IMR-90 (cell line): ENCODE measurements at regions not wholly inside any gene's neighbourhood (a gene's known extent, or its start where the extent isn't known, plus 50 kb on each side); places are given as distances from the start of the nearest gene placed in this dataset.

Experiments used
- ATAC-seq: fragments of 200-7000 bp; cut with Tn5 transposase; 2 replicates; pipeline ENCODE4 v1.9.1; 2020; ENCODE audit warnings: low read depth, mild to moderate bottlenecking, moderate library complexity
- BruUV-seq: library from RNA; stranded (reverse); fragments of 400-500 nt; replicated peaks from 2 replicates; lab custom pipeline; 2021; lab: Mats Ljungman, UMichigan
- CTCF ChIA-PET: fragments of 300-600 bp; formaldehyde crosslinking; extraction: SDS; loops from one replicate; lab custom pipeline; 2021; ENCODE audit warnings: antibody characterized with exemption; lab: Yijun Ruan, JAX
- POLR2A ChIA-PET: fragments of 300-600 bp; sonication (Branson Sonifier 250); formaldehyde crosslinking; loops from one replicate; lab custom pipeline; 2022; ENCODE audit warnings: antibody characterized with exemption; ENCODE audit not compliant: unreplicated experiment; lab: Charles Lee
- DNase-seq: peaks from one replicate; pipeline ENCODE4 v3.0.0; 2013
- H2AFZ ChIP-seq: replicated peaks from 2 replicates; pipeline ENCODE3; 2013; ENCODE audit warnings: low read length, mild to moderate bottlenecking; ENCODE audit not compliant: poor library complexity
- H2AK5ac ChIP-seq: 2 replicates; pipeline ENCODE4 v1.6.1; 2013; ENCODE audit warnings: low read depth, low read length, inconsistent platforms
- H2AK9ac ChIP-seq: replicated peaks from 2 replicates; pipeline ENCODE3; 2013; ENCODE audit warnings: mild to moderate bottlenecking, low read depth, low read length, moderate library complexity; ENCODE audit not compliant: poor library complexity
- H2BK120ac ChIP-seq: 2 replicates; pipeline ENCODE4 v1.6.1; 2013; ENCODE audit warnings: low read depth, low read length, inconsistent platforms
- H2BK15ac ChIP-seq: 3 replicates; pipeline ENCODE4 v1.6.1; 2013; ENCODE audit warnings: low read depth, low read length, inconsistent platforms
- H2BK20ac ChIP-seq: 2 replicates; pipeline ENCODE4 v1.6.1; 2013; ENCODE audit warnings: low read depth, mild to moderate bottlenecking, inconsistent platforms, low read length, moderate library complexity
- H2BK5ac ChIP-seq: 2 replicates; pipeline ENCODE4 v1.6.1; 2013; ENCODE audit warnings: mild to moderate bottlenecking, low read depth, low read length, inconsistent platforms; ENCODE audit not compliant: poor library complexity, severe bottlenecking
- H3K14ac ChIP-seq: replicated peaks from 2 replicates; pipeline ENCODE4 v1.6.1; 2013; ENCODE audit warnings: low read depth, low read length, inconsistent platforms
- H3K18ac ChIP-seq: 2 replicates; pipeline ENCODE4 v1.6.1; 2013; ENCODE audit warnings: low read depth, low read length, control low read depth
- H3K23ac ChIP-seq: 2 replicates; pipeline ENCODE4 v1.6.1; 2013; ENCODE audit warnings: low read depth, low read length, inconsistent platforms
- H3K27ac ChIP-seq: 2 replicates; pipeline ENCODE4 v1.5.1; 2013; ENCODE audit warnings: mild to moderate bottlenecking, control low read depth, low read length; ENCODE audit not compliant: insufficient read depth
- H3K27me3 ChIP-seq: 2 replicates; pipeline ENCODE4 v1.6.1; 2013; ENCODE audit warnings: low read length; ENCODE audit not compliant: control insufficient read depth, insufficient read depth
- H3K36me3 ChIP-seq: 2 replicates; pipeline ENCODE4 v1.6.1; 2013; ENCODE audit warnings: low read length, mixed read lengths; ENCODE audit not compliant: control insufficient read depth, insufficient read depth
- H3K4ac ChIP-seq: 2 replicates; pipeline ENCODE4 v1.6.1; 2013; ENCODE audit warnings: low read depth, low read length, inconsistent platforms
- H3K4me1 ChIP-seq: 2 replicates; pipeline ENCODE4 v1.6.1; 2013; ENCODE audit warnings: low read length, mixed read lengths; ENCODE audit not compliant: control insufficient read depth, insufficient read depth
- H3K4me2 ChIP-seq: 2 replicates; pipeline ENCODE4 v1.6.1; 2013; ENCODE audit warnings: low read depth, mild to moderate bottlenecking, control low read depth, low read length, moderate library complexity
- H3K4me3 ChIP-seq: 2 replicates; pipeline ENCODE4 v1.5.1; 2013; ENCODE audit warnings: low read depth, mild to moderate bottlenecking, control low read depth, low read length, moderate library complexity; ENCODE audit not compliant: insufficient read depth
- H3K56ac ChIP-seq: 2 replicates; pipeline ENCODE4 v1.6.1; 2013; ENCODE audit warnings: low read length, inconsistent platforms; ENCODE audit not compliant: insufficient read depth; ENCODE audit errors: extremely low read depth
- H3K79me1 ChIP-seq, 2 experiments: 2 replicates each; pipeline ENCODE4 v1.6.1; 2013; ENCODE audit warnings: low read length in 2 of 2, inconsistent platforms in 1 of 2, low read depth in 1 of 2
- H3K9ac ChIP-seq: 2 replicates; pipeline ENCODE4 v1.6.1; 2013; ENCODE audit warnings: low read depth, low read length, control low read depth
- H3K9me1 ChIP-seq: 2 replicates; pipeline ENCODE4 v1.6.1; 2013; ENCODE audit warnings: low read length, inconsistent platforms; ENCODE audit not compliant: insufficient read depth
- H3K9me3 ChIP-seq: 2 replicates; pipeline ENCODE4 v1.6.1; 2013; ENCODE audit warnings: low read length; ENCODE audit not compliant: control insufficient read depth, insufficient read depth
- H4K20me1 ChIP-seq: 2 replicates; pipeline ENCODE4 v1.6.1; 2013; ENCODE audit warnings: low read length, inconsistent platforms; ENCODE audit not compliant: insufficient read depth
- H4K5ac ChIP-seq: 2 replicates; pipeline ENCODE4 v1.6.1; 2013; ENCODE audit warnings: mild to moderate bottlenecking, low read depth, low read length, control low read depth
- H4K8ac ChIP-seq, 2 experiments: 2 replicates each; pipeline ENCODE4 v1.6.1; 2013; ENCODE audit warnings: low read depth in 2 of 2, low read length in 2 of 2, control low read depth in 1 of 2, inconsistent platforms in 1 of 2
- H4K91ac ChIP-seq: 2 replicates; pipeline ENCODE4 v1.6.1; 2013; ENCODE audit warnings: low read depth, low read length, inconsistent platforms; ENCODE audit not compliant: insufficient read depth
- BHLHE40 ChIP-seq: fragments of 150-350 bp; IDR thresholded peaks from 2 replicates; pipeline ENCODE4 v1.6.1; 2016; ENCODE audit warnings: mild to moderate bottlenecking, low read depth, low read length
- CEBPB ChIP-seq: IDR thresholded peaks from 2 replicates; pipeline ENCODE4 v1.6.1; 2012; ENCODE audit warnings: low read depth, low read length, improper control_type of control experiment
- CHD1 ChIP-seq: IDR thresholded peaks from 2 replicates; pipeline ENCODE4 v1.6.1; 2012; ENCODE audit warnings: low read depth, low read length, improper control_type of control experiment
- FOS ChIP-seq: fragments of 150-350 bp; IDR thresholded peaks from 2 replicates; pipeline ENCODE4 v1.6.1; 2016; ENCODE audit warnings: low read depth, low read length
- MAFK ChIP-seq: IDR thresholded peaks from 2 replicates; pipeline ENCODE4 v1.6.1; 2012; ENCODE audit warnings: low read depth, low read length, improper control_type of control experiment
- MAZ ChIP-seq: IDR thresholded peaks from 2 replicates; pipeline ENCODE4 v1.6.1; 2012; ENCODE audit warnings: low read depth, mild to moderate bottlenecking, low read length, improper control_type of control experiment, moderate library complexity, borderline replicate concordance
- MXI1 ChIP-seq: IDR thresholded peaks from 2 replicates; pipeline ENCODE4 v1.6.1; 2012; ENCODE audit warnings: low read depth, mild to moderate bottlenecking, low read length, moderate library complexity, borderline replicate concordance
- NFE2L2 ChIP-seq: fragments of 150-350 bp; IDR thresholded peaks from 2 replicates; pipeline ENCODE4 v1.6.1; 2016; ENCODE audit warnings: low read depth, mild to moderate bottlenecking, low read length
- POLR2A ChIP-seq: IDR thresholded peaks from 2 replicates; pipeline ENCODE4 v1.6.1; 2012; ENCODE audit warnings: mild to moderate bottlenecking, low read depth, low read length
- RAD21 ChIP-seq: IDR thresholded peaks from 2 replicates; pipeline ENCODE4 v1.6.1; 2012; ENCODE audit warnings: low read length, improper control_type of control experiment
- RCOR1 ChIP-seq: IDR thresholded peaks from 2 replicates; pipeline ENCODE4 v1.6.1; 2012; ENCODE audit warnings: mild to moderate bottlenecking, low read length, improper control_type of control experiment; ENCODE audit not compliant: insufficient replicate concordance
- RFX5 ChIP-seq: IDR thresholded peaks from 2 replicates; pipeline ENCODE4 v1.8.0; 2012; ENCODE audit warnings: low read depth, mild to moderate bottlenecking, low read length, moderate library complexity
- SMC3 ChIP-seq: fragments of 150-350 bp; IDR thresholded peaks from 2 replicates; pipeline ENCODE4 v1.6.1; 2016; ENCODE audit warnings: low read depth, mild to moderate bottlenecking, antibody characterized with exemption, low read length, moderate library complexity
- WGBS, 2 experiments: methylation state at CpG; one replicate each; pipeline versions ENCODE4 v1.1.5 to v1.1.7; 2013; ENCODE audit warnings: missing lambda C conversion rate in 2 of 2; ENCODE audit not compliant: insufficient read length in 1 of 2; ENCODE audit errors: extremely low coverage in 2 of 2; 5-methylcytosine and 5-hydroxymethylcytosine counted together
- dilution Hi-C: fragments of 300-500 bp; cut with HindIII; formaldehyde crosslinking; loops from one replicate; pipeline ENCODE4 v1.14.3; 2018; ENCODE audit warnings: low sequenced_read_pairs; ENCODE audit not compliant: unreplicated experiment
- in situ Hi-C: fragments of 300-500 bp; cut with MboI; formaldehyde crosslinking; loops from 3 replicates; pipeline ENCODE4 v1.14.3; 2019; ENCODE audit warnings: low sequenced_read_pairs, inconsistent platforms, mixed read lengths
- intact Hi-C: fragments of 100-400 bp; cut with micrococcal nuclease; formaldehyde crosslinking; loops from 2 replicates; pipeline ENCODE4 v1.10.0; 2022
- TF ChIP-seq, protein P1 (sequence below): fragments of 150-350 bp; IDR thresholded peaks from 2 replicates; pipeline ENCODE4 v1.6.1; 2016; ENCODE audit warnings: low read depth, mild to moderate bottlenecking, low read length, moderate library complexity, borderline replicate concordance
- TF ChIP-seq, protein P2 (sequence below): conservative IDR thresholded peaks from 2 replicates; pipeline ENCODE4 v1.5.1; 2012; ENCODE audit warnings: mild to moderate bottlenecking, low read depth, low read length, improper control_type of control experiment
- TF ChIP-seq, protein P3 (sequence below): fragments of 150-350 bp; IDR thresholded peaks from 2 replicates; pipeline ENCODE4 v1.6.1; 2017; ENCODE audit warnings: mild to moderate bottlenecking, antibody characterized with exemption, low read length, low read depth

DNA sequence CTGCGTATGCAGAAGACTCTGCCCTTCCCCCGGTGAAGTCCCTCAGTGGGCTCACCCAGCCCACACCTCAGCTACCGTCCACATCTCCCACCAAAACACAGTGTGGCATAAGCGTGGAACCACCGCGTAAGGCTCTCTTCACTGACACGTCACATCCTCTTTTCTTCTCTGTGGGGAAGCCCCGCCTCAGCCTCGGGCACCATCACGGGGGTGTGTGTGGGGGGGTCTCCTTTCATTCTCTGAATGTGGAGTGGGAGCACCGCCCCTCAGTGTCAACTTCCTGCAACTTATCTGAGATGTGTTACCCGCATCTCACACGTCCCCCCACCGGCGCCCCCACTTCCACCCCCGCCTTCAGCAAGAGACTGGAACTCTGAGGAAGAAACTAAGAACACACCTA, 388.4 kb upstream of the JARID2 start:
- no peak overlapping the region for H4K5ac ChIP-seq
- H3K4ac ChIP-seq: no peak overlapping the region
- DNase-seq (no peak), ATAC-seq (no peak)
- H2BK20ac ChIP-seq: no peak overlapping the region
- H3K56ac ChIP-seq: no peak overlapping the region
- H3K36me3 ChIP-seq: no peaks in the 10 kb centered on the region
- no peak overlapping the region for H3K23ac ChIP-seq
- dilution Hi-C loops (no loop called here), intact Hi-C loops (no loop called here), in situ Hi-C loops (no loop called here)
- no TSS peak for BruUV-seq
- H2AK5ac ChIP-seq: no peak overlapping the region
- no peak overlapping the region for H2AK9ac ChIP-seq
- no peak overlapping the region for H3K9ac ChIP-seq
- no peak overlapping the region for H2BK120ac ChIP-seq
- H3K14ac ChIP-seq: no peak overlapping the region
- no peaks in the 10 kb centered on the region for H3K9me3 ChIP-seq
- no peak overlapping the region for H2BK15ac ChIP-seq
- H4K91ac ChIP-seq: no peak overlapping the region
- no peak overlapping the region for H3K4me2 ChIP-seq
- H3K27ac ChIP-seq: no peak overlapping the region
- WGBS, 2 experiments: no CpG with 5 or more reads among the region's 16 CpGs
- no peak for TF ChIP-seq RFX5
- TF ChIP-seq, protein P1, sequence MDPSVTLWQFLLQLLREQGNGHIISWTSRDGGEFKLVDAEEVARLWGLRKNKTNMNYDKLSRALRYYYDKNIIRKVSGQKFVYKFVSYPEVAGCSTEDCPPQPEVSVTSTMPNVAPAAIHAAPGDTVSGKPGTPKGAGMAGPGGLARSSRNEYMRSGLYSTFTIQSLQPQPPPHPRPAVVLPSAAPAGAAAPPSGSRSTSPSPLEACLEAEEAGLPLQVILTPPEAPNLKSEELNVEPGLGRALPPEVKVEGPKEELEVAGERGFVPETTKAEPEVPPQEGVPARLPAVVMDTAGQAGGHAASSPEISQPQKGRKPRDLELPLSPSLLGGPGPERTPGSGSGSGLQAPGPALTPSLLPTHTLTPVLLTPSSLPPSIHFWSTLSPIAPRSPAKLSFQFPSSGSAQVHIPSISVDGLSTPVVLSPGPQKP: no peak
- no peak for TF ChIP-seq MAZ
- TF ChIP-seq BHLHE40: no peak
- TF ChIP-seq MAFK: no peak
- TF ChIP-seq POLR2A: no peak
- no peak for TF ChIP-seq CEBPB
- no peak for TF ChIP-seq CHD1
- no peak for TF ChIP-seq RAD21
- TF ChIP-seq MXI1: no peak
- TF ChIP-seq SMC3: no peak
- TF ChIP-seq, protein P2, sequence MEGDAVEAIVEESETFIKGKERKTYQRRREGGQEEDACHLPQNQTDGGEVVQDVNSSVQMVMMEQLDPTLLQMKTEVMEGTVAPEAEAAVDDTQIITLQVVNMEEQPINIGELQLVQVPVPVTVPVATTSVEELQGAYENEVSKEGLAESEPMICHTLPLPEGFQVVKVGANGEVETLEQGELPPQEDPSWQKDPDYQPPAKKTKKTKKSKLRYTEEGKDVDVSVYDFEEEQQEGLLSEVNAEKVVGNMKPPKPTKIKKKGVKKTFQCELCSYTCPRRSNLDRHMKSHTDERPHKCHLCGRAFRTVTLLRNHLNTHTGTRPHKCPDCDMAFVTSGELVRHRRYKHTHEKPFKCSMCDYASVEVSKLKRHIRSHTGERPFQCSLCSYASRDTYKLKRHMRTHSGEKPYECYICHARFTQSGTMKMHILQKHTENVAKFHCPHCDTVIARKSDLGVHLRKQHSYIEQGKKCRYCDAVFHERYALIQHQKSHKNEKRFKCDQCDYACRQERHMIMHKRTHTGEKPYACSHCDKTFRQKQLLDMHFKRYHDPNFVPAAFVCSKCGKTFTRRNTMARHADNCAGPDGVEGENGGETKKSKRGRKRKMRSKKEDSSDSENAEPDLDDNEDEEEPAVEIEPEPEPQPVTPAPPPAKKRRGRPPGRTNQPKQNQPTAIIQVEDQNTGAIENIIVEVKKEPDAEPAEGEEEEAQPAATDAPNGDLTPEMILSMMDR: no peak
- TF ChIP-seq FOS: no peak
- TF ChIP-seq NFE2L2: no peak
- TF ChIP-seq RCOR1: no peak
- TF ChIP-seq, protein P3, sequence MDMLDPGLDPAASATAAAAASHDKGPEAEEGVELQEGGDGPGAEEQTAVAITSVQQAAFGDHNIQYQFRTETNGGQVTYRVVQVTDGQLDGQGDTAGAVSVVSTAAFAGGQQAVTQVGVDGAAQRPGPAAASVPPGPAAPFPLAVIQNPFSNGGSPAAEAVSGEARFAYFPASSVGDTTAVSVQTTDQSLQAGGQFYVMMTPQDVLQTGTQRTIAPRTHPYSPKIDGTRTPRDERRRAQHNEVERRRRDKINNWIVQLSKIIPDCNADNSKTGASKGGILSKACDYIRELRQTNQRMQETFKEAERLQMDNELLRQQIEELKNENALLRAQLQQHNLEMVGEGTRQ: no peak
- ChIA-PET POLR2A (no interaction called here), CTCF (interaction anchor here (0.7 kb wide), 1 partner anchor 108 kb away, joined by 3 read pairs; no protein-coding TSS in a partner anchor)
- H4K20me1 ChIP-seq: no peaks in the 10 kb centered on the region
- H3K4me3 ChIP-seq: no peak overlapping the region
- no peaks in the 10 kb centered on the region for H3K9me1 ChIP-seq
- H2AFZ ChIP-seq: no peak overlapping the region
- no peak overlapping the region for H4K8ac ChIP-seq
- H2BK5ac ChIP-seq: no peak overlapping the region
- H3K18ac ChIP-seq: no peak overlapping the region
- no peaks in the 10 kb centered on the region for H3K79me1 ChIP-seq
- H3K27me3 ChIP-seq: no peaks in the 10 kb centered on the region
- H3K4me1 ChIP-seq: 0 out of 2 replicates have a peak, but pooled peaks cover 2% of the 10 kb centered on the region
